Neural cell (in vitro differentiated cells): ENCODE measurements at regions not wholly inside any gene's neighbourhood (a gene's known extent, or its start where the extent isn't known, plus 50 kb on each side); places are given as distances from the start of the nearest gene placed in this dataset.

Source experiments
- H2AFZ ChIP-seq: fragments of 200-600, 300-800 bp; sonication (generic), shearing (Covaris generic); 2 replicates; pipeline ENCODE4 v1.6.0; 2014; ENCODE audit warnings: low read depth, mild to moderate bottlenecking, antibody characterized with exemption, low read length, moderate library complexity
- H3F3A ChIP-seq: fragments of 200-600 bp; shearing (Covaris generic); 2 replicates; pipeline ENCODE4 v1.6.1; 2016; ENCODE audit warnings: mild to moderate bottlenecking, moderate library complexity, mixed read lengths, antibody characterized with exemption, low read length; ENCODE audit not compliant: insufficient read depth, poor library complexity, severe bottlenecking
- H3K27ac ChIP-seq: fragments of 200-600, 300-800 bp; sonication (generic), shearing (Covaris generic); 2 replicates; pipeline ENCODE4 v1.5.1; 2014; ENCODE audit warnings: mild to moderate bottlenecking, low read length, moderate library complexity
- H3K27me3 ChIP-seq: fragments of 300-800, 200-600 bp; sonication (generic), shearing (Covaris generic); 2 replicates; pipeline ENCODE4 v1.6.0; 2014; ENCODE audit warnings: mild to moderate bottlenecking, low read depth, low read length, moderate library complexity; ENCODE audit not compliant: insufficient read depth
- H3K36me3 ChIP-seq: fragments of 300-800, 200-600 bp; sonication (generic), shearing (Covaris generic); 2 replicates; pipeline ENCODE4 v1.5.1; 2014; ENCODE audit warnings: mild to moderate bottlenecking, antibody characterized with exemption, low read length, moderate library complexity; ENCODE audit not compliant: insufficient read depth
- H3K4me2 ChIP-seq: fragments of 300-800, 200-600 bp; sonication (generic), shearing (Covaris generic); 2 replicates; pipeline ENCODE4 v1.6.0; 2014; ENCODE audit warnings: mild to moderate bottlenecking, low read length
- H3K4me3 ChIP-seq: fragments of 300-800, 200-600 bp; sonication (generic), shearing (Covaris generic); 2 replicates; pipeline ENCODE4 v1.5.1; 2014; ENCODE audit warnings: mild to moderate bottlenecking, low read length, moderate library complexity
- H3K79me2 ChIP-seq: fragments of 200-600 bp; shearing (Covaris generic); replicated peaks from 2 replicates; pipeline ENCODE4 v1.6.0; 2014; ENCODE audit warnings: mild to moderate bottlenecking, low read length, moderate library complexity; ENCODE audit not compliant: insufficient read depth
- H3K9ac ChIP-seq: fragments of 300-800, 200-600 bp; sonication (generic), shearing (Covaris generic); 2 replicates; pipeline ENCODE4 v1.6.1; 2016; ENCODE audit warnings: mild to moderate bottlenecking, low read length, mixed read lengths
- H3K9me2 ChIP-seq: fragments of 200-600 bp; shearing (Covaris generic); 2 replicates; pipeline ENCODE4 v1.6.1; 2016; ENCODE audit warnings: mild to moderate bottlenecking, low read length, mixed read lengths; ENCODE audit not compliant: insufficient read depth
- H3K9me3 ChIP-seq: fragments of 200-600, 300-800 bp; sonication (generic), shearing (Covaris generic); 2 replicates; pipeline ENCODE4 v1.6.1; 2016; ENCODE audit warnings: mild to moderate bottlenecking, mixed run types, low read length, moderate library complexity, mixed read lengths
- H4K20me1 ChIP-seq: fragments of 200-600 bp; shearing (Covaris generic); 2 replicates; pipeline ENCODE4 v1.6.1; 2016; ENCODE audit warnings: mild to moderate bottlenecking, mixed run types; ENCODE audit not compliant: insufficient read depth
- CTCF ChIP-seq: fragments of 450-650 bp; IDR thresholded peaks from 2 replicates; pipeline ENCODE4 v1.5.1; 2014; ENCODE audit warnings: antibody characterized with exemption, mild to moderate bottlenecking, moderate library complexity; ENCODE audit not compliant: poor library complexity, severe bottlenecking
- EP300 ChIP-seq: fragments of 450-650 bp; conservative IDR thresholded peaks from 2 replicates; pipeline ENCODE4 v1.6.1; 2014; ENCODE audit warnings: antibody characterized with exemption, mild to moderate bottlenecking, moderate library complexity; ENCODE audit not compliant: poor library complexity, severe bottlenecking
- EZH2 ChIP-seq: fragments of 200-600, 300-800 bp; shearing (Covaris generic), sonication (generic); IDR thresholded peaks from 2 replicates; pipeline ENCODE4 v1.6.1; 2014; ENCODE audit warnings: antibody characterized with exemption, low read length, borderline replicate concordance, mild to moderate bottlenecking; ENCODE audit not compliant: insufficient read depth, poor library complexity, severe bottlenecking
- MXI1 ChIP-seq: fragments of 450-650 bp; conservative IDR thresholded peaks from 2 replicates; pipeline ENCODE4 v1.6.1; 2014; ENCODE audit warnings: antibody characterized with exemption, mild to moderate bottlenecking; ENCODE audit not compliant: poor library complexity, severe bottlenecking
- POLR2AphosphoS5 ChIP-seq: IDR thresholded peaks from 2 replicates; pipeline ENCODE4 v1.6.1; 2012
- RAD21 ChIP-seq: fragments of 450-650 bp; conservative IDR thresholded peaks from 2 replicates; pipeline ENCODE4 v1.6.1; 2014; ENCODE audit warnings: antibody characterized with exemption, mild to moderate bottlenecking, moderate library complexity
- REST ChIP-seq: IDR thresholded peaks from 2 replicates; pipeline ENCODE4 v1.6.1; 2012; ENCODE audit warnings: borderline replicate concordance
- SMC3 ChIP-seq: fragments of 450-650 bp; conservative IDR thresholded peaks from 2 replicates; pipeline ENCODE4 v1.6.1; 2014; ENCODE audit warnings: antibody characterized with exemption, mild to moderate bottlenecking, moderate library complexity; ENCODE audit not compliant: poor library complexity
- TAF1 ChIP-seq: IDR thresholded peaks from 2 replicates; pipeline ENCODE4 v1.6.1; 2012; ENCODE audit warnings: low read depth

- H3K9ac ChIP-seq: no peak overlapping the region
- no peak overlapping the region for H3K4me3 ChIP-seq
- TF ChIP-seq EZH2: no peak
- TF ChIP-seq POLR2AphosphoS5: no peak
- no peak for TF ChIP-seq REST
- no peak for TF ChIP-seq MXI1
- no peak for TF ChIP-seq TAF1
- TF ChIP-seq RAD21: no peak
- TF ChIP-seq EP300: no peak
- TF ChIP-seq SMC3: no peak
- no peak for TF ChIP-seq CTCF
- H2AFZ ChIP-seq: no peak overlapping the region
- H3K79me2 ChIP-seq: no peaks in the 10 kb centered on the region
- no peak overlapping the region for H3K27ac ChIP-seq
- no peak overlapping the region for H3K4me2 ChIP-seq
- H4K20me1 ChIP-seq: no peaks in the 10 kb centered on the region
- no peaks in the 10 kb centered on the region for H3K9me3 ChIP-seq
- no peaks in the 10 kb centered on the region for H3K9me2 ChIP-seq
- H3K36me3 ChIP-seq: no peaks in the 10 kb centered on the region
- H3F3A ChIP-seq: no peaks in the 10 kb centered on the region
- no peaks in the 10 kb centered on the region for H3K27me3 ChIP-seq
Observed at GRCh38 chrX:139058831-139059495, 347.4 kb upstream of the FGF13 start.

DNA sequence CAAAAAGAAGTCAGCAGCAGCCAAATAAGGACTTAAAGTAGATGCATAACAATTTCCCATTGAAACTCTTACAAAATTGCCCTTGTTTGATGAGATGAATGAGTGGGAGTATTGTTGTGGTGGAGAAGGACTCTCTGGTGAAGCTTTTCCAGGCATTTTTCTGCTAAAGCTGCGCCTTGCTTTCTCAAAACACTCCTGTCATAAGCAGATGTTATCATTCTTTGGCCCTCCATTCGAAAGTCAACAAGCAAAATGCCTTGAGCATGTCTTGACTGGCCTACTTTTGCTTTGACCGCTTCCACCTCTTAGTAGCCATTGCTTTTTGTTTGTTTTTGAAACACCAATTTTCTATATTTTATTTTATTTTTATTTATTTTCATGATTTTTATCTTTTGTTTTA, 340.9 kb upstream of the FGF13 start:
- Histone ChIP-seq H3F3A (no peaks in the 10 kb centered on the region), H3K4me2 (no peak overlapping the region), H3K27me3 (no peaks in the 10 kb centered on the region), H3K9me2 (no peaks in the 10 kb centered on the region), H3K9me3 (no peaks in the 10 kb centered on the region), H3K36me3 (no peaks in the 10 kb centered on the region), H2AFZ (no peak overlapping the region), H4K20me1 (no peaks in the 10 kb centered on the region), H3K4me3 (no peak overlapping the region), H3K27ac (no peak overlapping the region), H3K9ac (no peak overlapping the region), H3K79me2 (no peaks in the 10 kb centered on the region)
- TF ChIP-seq RAD21 (no peak), EZH2 (no peak)
